Suprapubic skin (tissue), 4 donors: ENCODE measurements at regions not wholly inside any gene's neighbourhood (a gene's known extent, or its start where the extent isn't known, plus 50 kb on each side); places are given as distances from the start of the nearest gene placed in this dataset.

ENCODE experiments used
- EP300 ChIP-seq: sonication (generic); formaldehyde crosslinking; IDR thresholded peaks from one replicate; pipeline ENCODE4 v1.6.1; 2017; ENCODE audit warnings: antibody characterized with exemption
- POLR2A ChIP-seq, 2 donors: fragments of 450-650 bp; IDR thresholded peaks; one replicate each; pipeline ENCODE4 v1.6.1; 2017; ENCODE audit warnings: antibody characterized with exemption in 2 of 2, mild to moderate bottlenecking in 2 of 2, moderate library complexity in 2 of 2
- POLR2AphosphoS5 ChIP-seq, 3 donors: sonication (generic); formaldehyde crosslinking; IDR thresholded peaks; one replicate each; pipeline ENCODE4 v1.6.1; 2017; ENCODE audit warnings: antibody characterized with exemption in 3 of 3
- TF ChIP-seq, protein P1 (sequence below), 2 donors: fragments of 200-600 bp in 1 of 2; fragments of 450-650 bp in 1 of 2; sonication (generic) in 1 of 2; IDR thresholded peaks; one replicate each; pipeline ENCODE4 v1.5.1; 2016 to 2019; ENCODE audit warnings: antibody characterized with exemption in 2 of 2, mild to moderate bottlenecking in 1 of 2, moderate library complexity in 1 of 2

DNA sequence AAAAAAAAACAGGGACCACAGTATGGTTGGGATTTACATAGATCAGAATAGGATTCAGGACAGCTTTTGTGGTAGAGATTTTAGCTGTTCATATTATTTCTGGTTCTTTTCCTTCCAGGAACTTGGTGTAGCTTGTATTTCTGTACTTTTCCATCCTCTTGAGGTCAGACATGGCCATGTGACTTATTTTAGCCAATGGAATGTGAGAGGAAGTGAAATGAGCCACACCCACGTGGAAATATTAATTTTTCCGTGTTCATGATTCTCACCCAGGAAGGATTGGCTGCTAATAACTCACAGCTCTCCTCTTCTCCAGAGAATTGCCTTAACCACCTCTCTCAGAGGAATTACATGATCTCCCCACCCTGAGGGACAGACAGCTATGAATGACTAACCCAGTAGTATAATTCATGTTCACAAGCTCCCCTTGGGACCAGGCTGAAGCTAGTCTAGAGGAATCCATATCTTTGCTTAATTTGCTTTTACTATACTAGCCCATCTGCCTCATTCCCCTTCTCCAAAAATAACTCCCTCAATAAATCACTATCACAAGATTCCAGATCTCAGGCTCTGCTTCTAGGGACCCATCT is 340.4 kb downstream of the NUAK1 start:
- TF ChIP-seq POLR2A (IDR thresholded peaks at IDR 0.05) = no peak
- TF ChIP-seq POLR2AphosphoS5 (IDR thresholded peaks at IDR 0.05) = no peak
- TF ChIP-seq, protein P1, sequence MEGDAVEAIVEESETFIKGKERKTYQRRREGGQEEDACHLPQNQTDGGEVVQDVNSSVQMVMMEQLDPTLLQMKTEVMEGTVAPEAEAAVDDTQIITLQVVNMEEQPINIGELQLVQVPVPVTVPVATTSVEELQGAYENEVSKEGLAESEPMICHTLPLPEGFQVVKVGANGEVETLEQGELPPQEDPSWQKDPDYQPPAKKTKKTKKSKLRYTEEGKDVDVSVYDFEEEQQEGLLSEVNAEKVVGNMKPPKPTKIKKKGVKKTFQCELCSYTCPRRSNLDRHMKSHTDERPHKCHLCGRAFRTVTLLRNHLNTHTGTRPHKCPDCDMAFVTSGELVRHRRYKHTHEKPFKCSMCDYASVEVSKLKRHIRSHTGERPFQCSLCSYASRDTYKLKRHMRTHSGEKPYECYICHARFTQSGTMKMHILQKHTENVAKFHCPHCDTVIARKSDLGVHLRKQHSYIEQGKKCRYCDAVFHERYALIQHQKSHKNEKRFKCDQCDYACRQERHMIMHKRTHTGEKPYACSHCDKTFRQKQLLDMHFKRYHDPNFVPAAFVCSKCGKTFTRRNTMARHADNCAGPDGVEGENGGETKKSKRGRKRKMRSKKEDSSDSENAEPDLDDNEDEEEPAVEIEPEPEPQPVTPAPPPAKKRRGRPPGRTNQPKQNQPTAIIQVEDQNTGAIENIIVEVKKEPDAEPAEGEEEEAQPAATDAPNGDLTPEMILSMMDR (IDR thresholded peaks at IDR 0.05) = no peak
- no peak for TF ChIP-seq EP300
